ENCODE measurements at regions not wholly inside any gene's neighbourhood (a gene's known extent, or its start where the extent isn't known, plus 50 kb on each side); places are given as distances from the start of the nearest gene placed in this dataset.

GRCh38 chr11:25983280-25983679, 348.6 kb upstream of the ANO3 start:
- no peak for TF ChIP-seq CTCF (IDR thresholded peaks at IDR 0.05; ENCODE audit: low read length)
- TF ChIP-seq EZH2 (IDR thresholded peaks at IDR 0.05; ENCODE audit: borderline replicate concordance, low read length) = no peak
